Fibroblast of lung (primary cell): ENCODE measurements at regions not wholly inside any gene's neighbourhood (a gene's known extent, or its start where the extent isn't known, plus 50 kb on each side); places are given as distances from the start of the nearest gene placed in this dataset.

Experiments used
- DNase-seq, 2 donors: peaks; one replicate each; pipeline versions ENCODE4 v3.0.0 to v3.0.0-alpha.2; 2010; ENCODE audit warnings: low read depth in 2 of 2
- H2AFZ ChIP-seq: 2 replicates; pipeline ENCODE4 v1.5.1; 2012; ENCODE audit warnings: low read length, control low read depth, inconsistent platforms
- H3K27ac ChIP-seq: 2 replicates; pipeline ENCODE4 v1.5.1; 2011; ENCODE audit warnings: low read length, control low read depth; ENCODE audit not compliant: insufficient read depth
- H3K27me3 ChIP-seq: 2 replicates; pipeline ENCODE4 v1.5.1; 2011; ENCODE audit warnings: mild to moderate bottlenecking, low read length; ENCODE audit not compliant: control insufficient read depth, insufficient read depth
- H3K36me3 ChIP-seq: 2 replicates; pipeline ENCODE4 v1.5.1; 2011; ENCODE audit warnings: low read length; ENCODE audit not compliant: control insufficient read depth, insufficient read depth
- H3K4me1 ChIP-seq: 2 replicates; pipeline ENCODE4 v1.5.1; 2011; ENCODE audit warnings: low read length; ENCODE audit not compliant: control insufficient read depth, insufficient read depth; ENCODE audit errors: extremely low read depth
- H3K4me2 ChIP-seq: 2 replicates; pipeline ENCODE4 v1.5.1; 2011; ENCODE audit warnings: low read length, control low read depth; ENCODE audit not compliant: insufficient read depth; ENCODE audit errors: extremely low read depth
- H3K4me3 ChIP-seq, 4 experiments: fragments of 200-600 bp in 1 of 4; sonication (generic) in 1 of 4; replicated peaks in 1 of 4; 2 replicates each; pipeline ENCODE4 v1.5.1; 2011 to 2016; ENCODE audit warnings: low read length in 4 of 4, low read depth in 3 of 4, mild to moderate bottlenecking in 3 of 4, control low read depth in 2 of 4, inconsistent platforms in 1 of 4, mixed read lengths in 1 of 4; ENCODE audit not compliant: insufficient read depth in 1 of 4; ENCODE audit errors: control extremely low read depth in 1 of 4
- H3K79me2 ChIP-seq: 2 replicates; pipeline ENCODE4 v1.5.1; 2012; ENCODE audit warnings: mild to moderate bottlenecking, low read length, inconsistent platforms; ENCODE audit not compliant: control insufficient read depth, insufficient read depth
- H3K9ac ChIP-seq: 2 replicates; pipeline ENCODE4 v1.5.1; 2011; ENCODE audit warnings: mild to moderate bottlenecking, low read length, control low read depth; ENCODE audit not compliant: insufficient read depth
- H3K9me3 ChIP-seq: 2 replicates; pipeline ENCODE4 v1.5.1; 2012; ENCODE audit warnings: low read depth, low read length; ENCODE audit not compliant: control insufficient read depth, insufficient read depth
- H4K20me1 ChIP-seq: 2 replicates; pipeline ENCODE4 v1.5.1; 2011; ENCODE audit warnings: low read length; ENCODE audit not compliant: control insufficient read depth, insufficient read depth; ENCODE audit errors: extremely low read depth
- CTCF ChIP-seq, 2 donors: IDR thresholded peaks in 1 of 2; conservative IDR thresholded peaks in 1 of 2; 1 replicate in 1 of 2; 2 replicates in 1 of 2; pipeline ENCODE4 v1.5.1; 2011 to 2012; ENCODE audit warnings: low read length in 2 of 2, control low read depth in 1 of 2, inconsistent platforms in 1 of 2, low read depth in 1 of 2, mild to moderate bottlenecking in 1 of 2
- EZH2 ChIP-seq: IDR thresholded peaks from 2 replicates; pipeline ENCODE4 v1.5.1; 2012; ENCODE audit warnings: low read length, control low read depth, mild to moderate bottlenecking; ENCODE audit errors: missing control alignments

GRCh38 chr7:121456785-121457359 lies 60.8 kb upstream of the FAM3C start:
- no peaks in the 10 kb centered on the region for H3K27me3 ChIP-seq
- H3K9me3 ChIP-seq: no peaks in the 10 kb centered on the region
- H2AFZ ChIP-seq: no peak overlapping the region
- TF ChIP-seq EZH2: no peak
- TF ChIP-seq CTCF (conservative IDR thresholded peaks at IDR 0.05 in 1 of 2, IDR thresholded peaks at IDR 0.05 in 1 of 2; ENCODE audit: low read depth in 1 of 2, low read length in 2 of 2): no peak
- no peaks in the 10 kb centered on the region for H3K36me3 ChIP-seq
- no peak overlapping the region for H3K9ac ChIP-seq
- DNase-seq: no peak
- no peaks in the 10 kb centered on the region for H4K20me1 ChIP-seq
- H3K4me3 ChIP-seq: no peak overlapping the region
- H3K4me1 ChIP-seq: no peaks in the 10 kb centered on the region
- no peaks in the 10 kb centered on the region for H3K79me2 ChIP-seq
- no peak overlapping the region for H3K4me2 ChIP-seq
- no peak overlapping the region for H3K27ac ChIP-seq

GRCh38 chr7:121456015-121456414 lies 59.9 kb upstream of the FAM3C start:
- H3K9ac ChIP-seq: no peak overlapping the region
- H2AFZ ChIP-seq: no peak overlapping the region
- no peaks in the 10 kb centered on the region for H3K27me3 ChIP-seq
- TF ChIP-seq CTCF (conservative IDR thresholded peaks at IDR 0.05 in 1 of 2, IDR thresholded peaks at IDR 0.05 in 1 of 2; ENCODE audit: low read depth in 1 of 2, low read length in 2 of 2) (no peak), EZH2 (no peak)
- DNase-seq: no peak
- H4K20me1 ChIP-seq: no peaks in the 10 kb centered on the region
- H3K4me3 ChIP-seq: no peak overlapping the region
- H3K4me1 ChIP-seq: no peaks in the 10 kb centered on the region
- H3K4me2 ChIP-seq: no peak overlapping the region
- no peaks in the 10 kb centered on the region for H3K79me2 ChIP-seq
- H3K36me3 ChIP-seq: no peaks in the 10 kb centered on the region
- H3K27ac ChIP-seq: no peak overlapping the region
- no peaks in the 10 kb centered on the region for H3K9me3 ChIP-seq

GRCh38 chr7:121452389-121452788 lies 56.3 kb upstream of the FAM3C start:
- Histone ChIP-seq H3K4me3 (no peak overlapping the region), H4K20me1 (no peaks in the 10 kb centered on the region), H3K27ac (no peak overlapping the region), H3K9me3 (no peaks in the 10 kb centered on the region), H3K4me2 (no peak overlapping the region), H3K36me3 (no peaks in the 10 kb centered on the region), H3K27me3 (no peaks in the 10 kb centered on the region), H3K4me1 (no peaks in the 10 kb centered on the region), H2AFZ (no peak overlapping the region), H3K79me2 (no peaks in the 10 kb centered on the region), H3K9ac (no peak overlapping the region)
- TF ChIP-seq EZH2 (no peak), CTCF (conservative IDR thresholded peaks at IDR 0.05 in 1 of 2, IDR thresholded peaks at IDR 0.05 in 1 of 2; ENCODE audit: low read depth in 1 of 2, low read length in 2 of 2) (no peak)
- no peak for DNase-seq
